GM23338 (cell line): ENCODE measurements at regions not wholly inside any gene's neighbourhood (a gene's known extent, or its start where the extent isn't known, plus 50 kb on each side); places are given as distances from the start of the nearest gene placed in this dataset.

Experiments
- CTCF ChIP-seq, 2 experiments: fragments of 200-600 bp in 1 of 2; sonication (generic) in 1 of 2; conservative IDR thresholded peaks; 2 replicates each; pipeline versions ENCODE4 v1.5.1 to v1.6.1; 2016 to 2017; ENCODE audit warnings: antibody characterized with exemption in 2 of 2, low read depth in 2 of 2, mild to moderate bottlenecking in 2 of 2, moderate library complexity in 1 of 2
- ZNF114 ChIP-seq: fragments of 250-450 bp; sonication (Bioruptor Pico); IDR thresholded peaks from 2 replicates; pipeline ENCODE4 v1.5.0; 2020; ENCODE audit warnings: mild to moderate bottlenecking, moderate library complexity

GRCh38 chr4:124939908-124940307 lies 227.4 kb upstream of the ANKRD50 start:
- TF ChIP-seq CTCF (conservative IDR thresholded peaks at IDR 0.05; ENCODE audit: low read depth in 2 of 2), result no peak
- TF ChIP-seq ZNF114, result no peak
